Caco-2 (cell line): ENCODE measurements at regions not wholly inside any gene's neighbourhood (a gene's known extent, or its start where the extent isn't known, plus 50 kb on each side); places are given as distances from the start of the nearest gene placed in this dataset.

ENCODE experiments used
- BruUV-seq: library from RNA; stranded (reverse); fragments of 400-500 nt; replicated peaks from 2 replicates; lab custom pipeline; 2021; lab: Mats Ljungman, UMichigan
- CTCF ChIA-PET: fragments of 300-600 bp; sonication (Branson Sonifier 250); formaldehyde crosslinking; loops from one replicate; lab custom pipeline; 2022; ENCODE audit warnings: antibody characterized with exemption; lab: Charles Lee
- POLR2A ChIA-PET: fragments of 300-600 bp; sonication (Branson Sonifier 250); formaldehyde crosslinking; loops from one replicate; lab custom pipeline; 2022; ENCODE audit warnings: antibody characterized with exemption; lab: Charles Lee
- DNase-seq, 2 experiments: peaks; one replicate each; pipeline versions ENCODE4 v3.0.0 to v3.0.0-alpha.2; 2020 to 2022
- H3K27me3 ChIP-seq: replicated peaks from 2 replicates; pipeline ENCODE4 v1.6.0; 2011; ENCODE audit warnings: low read length; ENCODE audit not compliant: control insufficient read depth, insufficient read depth
- H3K36me3 ChIP-seq: 2 replicates; pipeline ENCODE4 v1.5.1; 2011; ENCODE audit warnings: low read length; ENCODE audit not compliant: control insufficient read depth, insufficient read depth
- H3K4me1 ChIP-seq: fragments of 250-450 bp; sonication (Bioruptor Pico); 2 replicates; pipeline ENCODE4 v1.5.1; 2020; ENCODE audit warnings: mild to moderate bottlenecking
- H3K4me3 ChIP-seq: 2 replicates; pipeline ENCODE4 v1.5.1; 2011; ENCODE audit warnings: low read depth, mild to moderate bottlenecking, control low read depth, low read length
- H3K9me3 ChIP-seq: fragments of 250-450 bp; sonication (Bioruptor Pico); 2 replicates; pipeline ENCODE4 v1.5.1; 2020; ENCODE audit warnings: mild to moderate bottlenecking, moderate library complexity
- H3K27ac Mint-ChIP-seq: one replicate; pipeline ENCODE4 v1.8.0; 2022; ENCODE audit warnings: mixed read lengths; ENCODE audit not compliant: unreplicated experiment
- H3K27me3 Mint-ChIP-seq: one replicate; pipeline ENCODE4 v1.8.0; 2022; ENCODE audit warnings: mixed read lengths; ENCODE audit not compliant: insufficient read depth, unreplicated experiment
- H3K36me3 Mint-ChIP-seq: one replicate; pipeline ENCODE4 v1.8.0; 2022; ENCODE audit warnings: mild to moderate bottlenecking, mixed read lengths; ENCODE audit not compliant: insufficient read depth, unreplicated experiment
- H3K4me1 Mint-ChIP-seq: one replicate; pipeline ENCODE4 v1.8.0; 2022; ENCODE audit warnings: low read depth, mixed read lengths; ENCODE audit not compliant: unreplicated experiment
- H3K4me3 Mint-ChIP-seq: one replicate; pipeline ENCODE4 v1.8.0; 2022; ENCODE audit warnings: mild to moderate bottlenecking, moderate library complexity, mixed read lengths; ENCODE audit not compliant: unreplicated experiment
- H3K9me3 Mint-ChIP-seq: one replicate; pipeline ENCODE4 v1.8.0; 2022; ENCODE audit warnings: mixed read lengths; ENCODE audit not compliant: unreplicated experiment
- CTCF ChIP-seq, 2 experiments: fragments of 200-600 bp in 1 of 2; IDR thresholded peaks; 1 replicate in 1 of 2; 2 replicates in 1 of 2; pipeline versions ENCODE4 v1.5.1 to v1.8.0; 2011 to 2022; ENCODE audit warnings: antibody characterized with exemption in 1 of 2, control low read depth in 1 of 2, inconsistent platforms in 1 of 2, low read depth in 1 of 2, low read length in 1 of 2, mild to moderate bottlenecking in 1 of 2, moderate library complexity in 1 of 2; ENCODE audit not compliant: insufficient read depth in 1 of 2, severe bottlenecking in 1 of 2, unreplicated experiment in 1 of 2
- intact Hi-C: fragments of 100-400 bp; cut with micrococcal nuclease; formaldehyde crosslinking; loops from one replicate; pipeline ENCODE4 v1.10.0; 2022; ENCODE audit not compliant: unreplicated experiment

GRCh38 chr3:176378789-176379188 is 818.5 kb downstream of the TBL1XR1 start:
- Histone ChIP-seq H3K36me3 (no peaks in the 10 kb centered on the region), H3K27me3 (no peaks in the 10 kb centered on the region), H3K4me1 (no peaks in the 10 kb centered on the region), H3K9me3 (no peaks in the 10 kb centered on the region), H3K4me3 (no peak overlapping the region)
- Mint-ChIP-seq H3K9me3 (no peaks in the 10 kb centered on the region), H3K27me3 (no peaks in the 10 kb centered on the region), H3K27ac (no peak overlapping the region), H3K4me1 (no peaks in the 10 kb centered on the region), H3K4me3 (no peak overlapping the region), H3K36me3 (no peaks in the 10 kb centered on the region)
- DNase-seq: no peak
- no TSS peak for BruUV-seq
- intact Hi-C loops: no loop called here
- ChIA-PET POLR2A (no interaction called here), CTCF (no interaction called here)
- no peak for TF ChIP-seq CTCF (IDR thresholded peaks at IDR 0.05; ENCODE audit: insufficient read depth in 1 of 2, low read depth in 1 of 2, low read length in 1 of 2, severe bottlenecking in 1 of 2, unreplicated experiment in 1 of 2)

- Mint-ChIP-seq H3K4me1 (no peaks in the 10 kb centered on the region), H3K36me3 (no peaks in the 10 kb centered on the region)
- no peak for TF ChIP-seq CTCF (IDR thresholded peaks at IDR 0.05; ENCODE audit: insufficient read depth in 1 of 2, low read depth in 1 of 2, low read length in 1 of 2, severe bottlenecking in 1 of 2, unreplicated experiment in 1 of 2)
These were observed 820.8 kb downstream of the TBL1XR1 start for GRCh38 chr3:176376531-176376930.

GRCh38 chr3:176375519-176375918 is 821.8 kb downstream of the TBL1XR1 start:
- TF ChIP-seq CTCF (IDR thresholded peaks at IDR 0.05; ENCODE audit: insufficient read depth in 1 of 2, low read depth in 1 of 2, low read length in 1 of 2, severe bottlenecking in 1 of 2, unreplicated experiment in 1 of 2): no peak
- no peak overlapping the region for H3K27ac Mint-ChIP-seq
- H3K36me3 ChIP-seq: no peaks in the 10 kb centered on the region
- H3K4me3 ChIP-seq: no peak overlapping the region
- H3K27me3 Mint-ChIP-seq: no peaks in the 10 kb centered on the region
- H3K36me3 Mint-ChIP-seq: no peaks in the 10 kb centered on the region
- H3K9me3 Mint-ChIP-seq: no peaks in the 10 kb centered on the region
- no TSS peak for BruUV-seq
- DNase-seq: no peak
- CTCF ChIA-PET: no interaction called here
- no peaks in the 10 kb centered on the region for H3K4me1 ChIP-seq
- H3K9me3 ChIP-seq: no peaks in the 10 kb centered on the region
- H3K4me1 Mint-ChIP-seq: no peaks in the 10 kb centered on the region
- no peaks in the 10 kb centered on the region for H3K27me3 ChIP-seq
- no peak overlapping the region for H3K4me3 Mint-ChIP-seq
- POLR2A ChIA-PET: no interaction called here
- intact Hi-C loops: no loop called here

More at GRCh38 chr3:176376531-176376930, 820.8 kb downstream of the TBL1XR1 start:
- H3K27ac Mint-ChIP-seq: no peak overlapping the region
- no TSS peak for BruUV-seq
- DNase-seq: no peak
- intact Hi-C loops: no loop called here
- ChIA-PET POLR2A (no interaction called here), CTCF (no interaction called here)
- H3K4me3 ChIP-seq: no peak overlapping the region
- no peaks in the 10 kb centered on the region for H3K36me3 ChIP-seq
- H3K4me3 Mint-ChIP-seq: no peak overlapping the region
- no peaks in the 10 kb centered on the region for H3K4me1 ChIP-seq
- no peaks in the 10 kb centered on the region for H3K9me3 ChIP-seq
- no peaks in the 10 kb centered on the region for H3K27me3 Mint-ChIP-seq
- no peaks in the 10 kb centered on the region for H3K27me3 ChIP-seq
- no peaks in the 10 kb centered on the region for H3K9me3 Mint-ChIP-seq
